Activated CD4-positive, CD25-positive, alpha-beta regulatory T cell treated with anti-CD3 and anti-CD28 coated beads, Interleukin-2, amount 50 U/mL, for 72 hours (primary cell): ENCODE measurements at regions not wholly inside any gene's neighbourhood (a gene's known extent, or its start where the extent isn't known, plus 50 kb on each side); places are given as distances from the start of the nearest gene placed in this dataset.

Source experiments
- DNase-seq: peaks from one replicate; pipeline ENCODE4 v3.0.0; 2021

GRCh38 chr2:41420219-41420618, 627.6 kb upstream of the PKDCC start:
- no peak for DNase-seq

GRCh38 chr2:41420872-41421271, 626.9 kb upstream of the PKDCC start:
- no peak for DNase-seq

GRCh38 chr2:41431756-41432155, 616.1 kb upstream of the PKDCC start:
- DNase-seq, result no peak

- DNase-seq, result no peak
Measured at GRCh38 chr2:41432459-41432858, 615.4 kb upstream of the PKDCC start.

GRCh38 chr2:41434991-41435390, 612.8 kb upstream of the PKDCC start:
- DNase-seq, result no peak

GRCh38 chr2:41441958-41442357, 605.9 kb upstream of the PKDCC start:
- DNase-seq, result no peak

GRCh38 chr2:41445865-41446264, 602.0 kb upstream of the PKDCC start:
- no peak for DNase-seq

GRCh38 chr2:41446266-41446665, 601.6 kb upstream of the PKDCC start:
- no peak for DNase-seq

GRCh38 chr2:41448221-41448620, 599.6 kb upstream of the PKDCC start:
- no peak for DNase-seq

GRCh38 chr2:41457026-41457425, 590.8 kb upstream of the PKDCC start:
- DNase-seq, result no peak

- DNase-seq, result no peak
Measured at GRCh38 chr2:41460661-41461060, 587.2 kb upstream of the PKDCC start.

- DNase-seq, result no peak
Measured at GRCh38 chr2:41464395-41464794, 583.4 kb upstream of the PKDCC start.

GRCh38 chr2:41475959-41476358, 571.9 kb upstream of the PKDCC start:
- DNase-seq, result no peak

- no peak for DNase-seq
Measured at GRCh38 chr2:41482659-41483058, 565.2 kb upstream of the PKDCC start.

GRCh38 chr2:41483226-41483625, 564.6 kb upstream of the PKDCC start:
- DNase-seq, result no peak

- no peak for DNase-seq
Measured at GRCh38 chr2:41483982-41484857, 563.6 kb upstream of the PKDCC start.

- DNase-seq, result no peak
Measured at GRCh38 chr2:41484858-41485234, 563.0 kb upstream of the PKDCC start.

- DNase-seq, result no peak
Measured at GRCh38 chr2:41486948-41487347, 560.9 kb upstream of the PKDCC start.

GRCh38 chr2:41488888-41489287, 558.9 kb upstream of the PKDCC start:
- DNase-seq, result no peak

GRCh38 chr2:41489638-41490037, 558.2 kb upstream of the PKDCC start:
- no peak for DNase-seq

- DNase-seq, result no peak
Measured at GRCh38 chr2:41495050-41495449, 552.8 kb upstream of the PKDCC start.

GRCh38 chr2:41496908-41497307, 550.9 kb upstream of the PKDCC start:
- DNase-seq, result no peak

GRCh38 chr2:41498781-41499180, 549.0 kb upstream of the PKDCC start:
- no peak for DNase-seq

GRCh38 chr2:41500895-41501294, 546.9 kb upstream of the PKDCC start:
- DNase-seq, result no peak

GRCh38 chr2:41502752-41503151, 545.1 kb upstream of the PKDCC start:
- no peak for DNase-seq
